Activated T-cell treated with anti-CD3 and anti-CD28 coated beads for 1 hour (primary cell): ENCODE measurements at regions not wholly inside any gene's neighbourhood (a gene's known extent, or its start where the extent isn't known, plus 50 kb on each side); places are given as distances from the start of the nearest gene placed in this dataset.

Experiments used
- DNase-seq: peaks from one replicate; pipeline ENCODE4 v3.0.0-alpha.2; 2020; ENCODE audit warnings: low read depth

- DNase-seq, result no peak
These were observed 54.0 kb upstream of the UMPS start for GRCh38 chr3:124676236-124676635.

GRCh38 chr3:124679048-124679638 lies 51.1 kb upstream of the UMPS start:
- no peak for DNase-seq
